GM12872 (cell line): ENCODE measurements at regions not wholly inside any gene's neighbourhood (a gene's known extent, or its start where the extent isn't known, plus 50 kb on each side); places are given as distances from the start of the nearest gene placed in this dataset.

ENCODE experiments used
- TF ChIP-seq, protein P1 (sequence below): IDR thresholded peaks from 3 replicates; pipeline ENCODE4 v1.5.1; 2011; ENCODE audit warnings: low read depth, mild to moderate bottlenecking, low read length, moderate library complexity; ENCODE audit not compliant: insufficient read depth

DNA sequence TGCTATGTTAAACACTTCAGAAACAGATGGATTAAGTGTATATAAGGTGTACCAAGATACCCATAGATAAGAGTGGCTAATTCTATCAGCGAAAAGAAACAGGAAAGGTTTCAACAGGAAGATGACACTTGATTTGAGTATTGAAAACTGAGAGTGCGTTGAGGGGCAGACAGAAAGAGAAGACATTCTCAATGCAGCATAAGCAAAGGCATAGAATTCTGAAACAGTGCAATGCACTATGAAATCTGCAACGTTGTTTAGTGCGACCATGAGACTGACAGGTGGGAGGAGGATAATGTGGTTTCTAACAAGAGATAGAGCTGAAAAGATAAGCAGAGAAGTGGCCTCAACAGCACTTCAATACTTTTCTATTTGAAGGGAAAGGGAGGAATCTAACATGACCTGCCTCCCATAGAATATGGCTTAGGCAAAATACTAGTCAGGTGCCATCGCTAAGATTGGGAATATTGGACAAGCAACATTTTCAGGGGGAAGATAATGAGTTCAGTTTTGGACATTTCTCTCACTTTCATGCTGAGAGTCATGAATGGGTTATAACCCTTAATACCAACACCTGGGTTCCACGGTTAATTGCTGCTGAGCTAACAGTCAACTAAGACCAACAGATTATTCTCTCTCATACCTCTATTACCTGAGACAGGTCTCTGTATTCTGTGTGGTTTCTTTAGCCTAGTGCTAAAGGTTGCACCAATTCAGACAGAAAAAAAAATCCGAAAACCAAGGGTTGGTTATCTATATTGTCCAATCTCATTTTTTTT lies 312.9 kb upstream of the ARID1B start:
- TF ChIP-seq, protein P1, sequence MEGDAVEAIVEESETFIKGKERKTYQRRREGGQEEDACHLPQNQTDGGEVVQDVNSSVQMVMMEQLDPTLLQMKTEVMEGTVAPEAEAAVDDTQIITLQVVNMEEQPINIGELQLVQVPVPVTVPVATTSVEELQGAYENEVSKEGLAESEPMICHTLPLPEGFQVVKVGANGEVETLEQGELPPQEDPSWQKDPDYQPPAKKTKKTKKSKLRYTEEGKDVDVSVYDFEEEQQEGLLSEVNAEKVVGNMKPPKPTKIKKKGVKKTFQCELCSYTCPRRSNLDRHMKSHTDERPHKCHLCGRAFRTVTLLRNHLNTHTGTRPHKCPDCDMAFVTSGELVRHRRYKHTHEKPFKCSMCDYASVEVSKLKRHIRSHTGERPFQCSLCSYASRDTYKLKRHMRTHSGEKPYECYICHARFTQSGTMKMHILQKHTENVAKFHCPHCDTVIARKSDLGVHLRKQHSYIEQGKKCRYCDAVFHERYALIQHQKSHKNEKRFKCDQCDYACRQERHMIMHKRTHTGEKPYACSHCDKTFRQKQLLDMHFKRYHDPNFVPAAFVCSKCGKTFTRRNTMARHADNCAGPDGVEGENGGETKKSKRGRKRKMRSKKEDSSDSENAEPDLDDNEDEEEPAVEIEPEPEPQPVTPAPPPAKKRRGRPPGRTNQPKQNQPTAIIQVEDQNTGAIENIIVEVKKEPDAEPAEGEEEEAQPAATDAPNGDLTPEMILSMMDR: no peak

DNA sequence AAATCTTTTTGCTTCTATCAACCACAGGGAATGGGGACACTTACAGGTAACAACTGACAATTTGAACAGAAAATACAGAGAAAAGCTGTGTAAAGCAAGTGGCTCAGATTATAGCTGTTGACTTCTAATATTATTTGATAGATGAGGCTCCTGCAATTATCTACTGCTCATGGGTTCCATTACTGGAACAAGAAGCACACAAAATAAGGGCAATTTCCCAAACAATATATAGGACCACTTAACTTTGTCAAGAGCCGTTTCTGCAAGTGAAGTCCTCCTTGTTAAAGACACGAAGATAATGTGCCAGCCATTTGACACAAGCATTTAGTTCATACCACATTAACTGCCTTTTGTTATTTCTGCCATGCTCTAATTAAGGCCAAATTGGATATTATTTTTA lies 315.5 kb upstream of the ARID1B start:
- TF ChIP-seq, protein P1: no peak

DNA sequence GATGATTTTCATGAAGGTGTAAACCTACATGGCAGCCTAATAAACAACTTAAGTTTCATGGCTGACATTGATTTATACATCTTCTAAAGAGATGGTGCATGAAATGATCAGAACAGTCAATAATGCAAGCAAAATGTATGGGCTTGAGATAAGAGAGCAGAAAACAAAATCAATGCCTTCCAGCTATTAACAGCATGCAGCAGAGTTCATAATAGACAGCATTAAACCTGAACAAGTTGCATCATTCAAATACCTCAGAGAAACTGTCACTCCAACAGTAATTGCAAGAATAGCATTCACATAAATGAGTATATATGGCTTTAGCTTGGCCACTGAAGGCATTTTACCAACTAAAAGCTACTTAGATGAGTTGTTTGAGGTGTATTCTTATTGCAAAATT lies 319.6 kb upstream of the ARID1B start:
- TF ChIP-seq, protein P1: no peak

DNA sequence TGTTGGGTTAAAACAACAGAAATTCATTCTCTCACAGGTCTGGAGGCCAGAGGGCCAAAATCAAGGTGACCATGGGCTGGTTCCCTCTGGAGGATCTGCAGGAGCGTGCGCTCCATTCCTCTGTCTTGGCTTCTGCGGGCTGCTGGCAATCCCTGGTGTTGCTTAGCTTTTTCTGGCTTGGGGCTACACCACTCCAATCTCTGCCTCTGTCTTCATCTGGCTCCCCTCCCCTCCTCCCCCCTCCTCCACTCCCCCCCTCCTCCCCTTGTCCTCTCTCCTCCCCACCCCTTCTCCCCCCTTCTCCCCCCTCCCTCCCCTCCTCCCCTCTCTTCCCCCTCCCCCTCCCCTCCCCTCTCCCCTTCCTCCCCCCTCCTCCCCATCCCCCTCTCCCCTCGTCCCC lies 321.3 kb upstream of the ARID1B start:
- TF ChIP-seq, protein P1: no peak

DNA sequence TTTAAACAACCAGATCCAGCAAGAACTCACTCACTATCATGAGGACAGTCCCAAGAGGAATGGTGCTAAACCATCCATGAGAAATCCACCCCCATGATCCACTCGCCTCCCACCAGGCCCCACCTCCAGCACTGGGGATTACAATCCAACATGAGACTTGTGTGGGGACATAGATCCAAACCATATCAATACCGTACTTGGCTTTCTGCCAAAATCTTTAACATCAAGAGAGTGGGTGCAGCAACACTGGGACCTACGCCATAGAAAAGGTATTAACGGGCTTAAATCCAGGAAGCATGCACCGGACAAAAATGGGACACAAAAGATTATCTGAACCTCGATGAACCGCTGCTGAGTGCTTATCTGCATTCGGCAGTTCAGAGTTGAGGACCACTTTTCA lies 322.3 kb upstream of the ARID1B start:
- TF ChIP-seq, protein P1: no peak

DNA sequence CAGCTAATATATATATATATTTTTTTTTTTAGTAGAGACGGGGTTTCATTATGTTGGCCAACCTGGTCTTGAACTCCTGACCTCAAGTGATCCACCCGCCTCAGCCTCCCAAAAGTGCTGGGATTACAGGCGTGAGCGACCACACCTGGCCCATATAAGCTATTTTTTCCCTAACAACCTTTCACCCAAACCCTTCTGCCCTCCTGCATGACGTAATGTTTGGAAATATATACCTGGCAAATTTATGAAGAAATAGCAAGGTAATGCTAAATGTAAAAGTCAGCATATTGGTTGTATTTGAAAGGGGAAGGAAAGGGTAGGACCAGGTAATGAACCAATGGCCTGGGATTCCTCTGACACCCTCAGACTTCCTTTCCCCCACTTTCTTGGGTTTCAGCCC lies 325.5 kb upstream of the ARID1B start:
- TF ChIP-seq, protein P1: no peak

DNA sequence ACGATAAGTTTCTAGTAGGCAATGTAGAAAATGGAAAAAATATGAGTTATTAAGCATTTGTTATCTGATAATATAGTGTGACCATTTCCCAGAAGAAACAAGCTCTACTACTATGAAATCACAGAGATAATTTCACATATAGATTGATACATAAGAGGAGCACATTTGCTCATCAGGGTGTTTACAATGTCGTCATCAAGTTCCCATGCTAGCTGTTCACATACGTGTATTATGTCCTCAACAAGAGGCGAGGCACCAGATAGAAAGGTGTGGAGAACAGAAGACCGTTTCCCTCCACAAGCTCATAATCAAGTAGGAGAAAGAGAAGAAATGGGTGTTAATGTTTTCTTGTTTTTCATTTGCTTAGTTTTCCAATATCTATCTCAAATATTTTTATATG lies 326.1 kb upstream of the ARID1B start:
- TF ChIP-seq, protein P1: no peak

DNA sequence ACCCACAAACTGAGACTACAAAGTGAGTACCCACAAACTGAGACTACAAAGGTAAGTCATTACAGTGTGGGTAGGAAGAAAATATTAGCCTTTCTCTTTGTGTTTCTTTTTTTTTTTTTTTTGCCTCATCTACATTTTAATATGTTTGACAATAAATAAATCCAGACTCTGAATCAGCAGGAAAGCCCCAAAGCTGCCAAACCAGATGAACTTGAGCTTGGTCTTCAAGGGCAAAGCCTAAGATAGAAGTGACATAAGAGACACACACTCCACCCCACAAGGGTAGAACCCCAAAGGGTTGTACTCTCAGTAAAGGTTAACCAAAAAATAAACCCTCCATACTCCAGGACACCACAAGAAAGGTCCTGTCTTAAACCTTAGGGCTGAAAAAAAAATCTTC lies 326.8 kb upstream of the ARID1B start:
- TF ChIP-seq, protein P1: no peak
